Inflammatory macrophage (primary cell): ENCODE measurements at regions not wholly inside any gene's neighbourhood (a gene's known extent, or its start where the extent isn't known, plus 50 kb on each side); places are given as distances from the start of the nearest gene placed in this dataset.
"Not testable (repeated sequence)": the region's sequence is repeated elsewhere in the genome, so short reads cannot be mapped to it uniquely, and the experiment has no call there.

ENCODE experiments used
- DNase-seq, 2 donors: peaks; one replicate each; pipeline ENCODE4 v3.0.0-alpha.2; 2020 to 2022

GRCh38 chr9:82052081-82052480, 63.5 kb downstream of the SPATA31D1 start:
- DNase-seq: no peak

- DNase-seq: no peak
Measured at GRCh38 chr9:82054264-82055015, 65.9 kb downstream of the SPATA31D1 start.

- no peak for DNase-seq
Measured at GRCh38 chr9:82057805-82058204, 69.2 kb downstream of the SPATA31D1 start.

DNA sequence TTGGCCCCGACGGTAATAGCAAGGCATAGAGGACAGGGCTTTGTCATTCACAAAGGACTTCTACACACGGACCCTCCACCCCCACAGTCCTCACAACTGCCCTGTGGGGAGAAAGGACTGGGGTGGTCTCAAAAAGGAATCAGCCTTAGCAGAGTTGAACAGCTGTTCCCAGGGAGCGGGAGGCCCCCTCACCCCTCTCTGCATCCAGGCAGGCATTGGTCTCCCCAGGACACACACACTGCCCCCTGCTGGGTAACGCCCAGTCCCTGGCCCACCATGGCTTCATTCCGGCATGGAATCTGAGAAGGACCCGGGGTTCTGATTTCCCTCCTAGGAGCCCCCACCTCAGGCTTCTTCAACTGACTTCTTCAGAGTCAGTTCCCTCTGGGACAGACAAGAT, 73.2 kb downstream of the SPATA31D1 start:
- DNase-seq: not testable (repeated sequence)

DNA sequence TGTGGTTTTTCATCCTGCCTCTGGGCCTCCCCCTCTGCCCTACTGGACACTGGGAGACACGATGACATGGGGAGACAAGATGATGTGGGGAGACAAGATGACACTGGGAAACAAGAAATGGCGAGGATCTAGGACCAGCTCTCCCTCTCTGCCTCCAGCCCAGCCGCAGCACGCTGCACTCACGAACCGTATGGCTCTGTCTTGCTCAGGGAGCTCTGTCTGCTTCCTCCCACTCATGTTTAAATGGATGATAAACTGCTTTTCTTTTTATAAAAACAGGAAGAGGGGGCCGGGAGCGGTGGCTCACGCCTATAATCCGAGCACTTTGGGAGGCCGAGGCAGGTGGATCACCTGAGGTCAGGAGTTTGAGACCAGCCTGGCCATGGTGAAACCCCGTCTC, 73.7 kb downstream of the SPATA31D1 start:
- DNase-seq: no peak

DNA sequence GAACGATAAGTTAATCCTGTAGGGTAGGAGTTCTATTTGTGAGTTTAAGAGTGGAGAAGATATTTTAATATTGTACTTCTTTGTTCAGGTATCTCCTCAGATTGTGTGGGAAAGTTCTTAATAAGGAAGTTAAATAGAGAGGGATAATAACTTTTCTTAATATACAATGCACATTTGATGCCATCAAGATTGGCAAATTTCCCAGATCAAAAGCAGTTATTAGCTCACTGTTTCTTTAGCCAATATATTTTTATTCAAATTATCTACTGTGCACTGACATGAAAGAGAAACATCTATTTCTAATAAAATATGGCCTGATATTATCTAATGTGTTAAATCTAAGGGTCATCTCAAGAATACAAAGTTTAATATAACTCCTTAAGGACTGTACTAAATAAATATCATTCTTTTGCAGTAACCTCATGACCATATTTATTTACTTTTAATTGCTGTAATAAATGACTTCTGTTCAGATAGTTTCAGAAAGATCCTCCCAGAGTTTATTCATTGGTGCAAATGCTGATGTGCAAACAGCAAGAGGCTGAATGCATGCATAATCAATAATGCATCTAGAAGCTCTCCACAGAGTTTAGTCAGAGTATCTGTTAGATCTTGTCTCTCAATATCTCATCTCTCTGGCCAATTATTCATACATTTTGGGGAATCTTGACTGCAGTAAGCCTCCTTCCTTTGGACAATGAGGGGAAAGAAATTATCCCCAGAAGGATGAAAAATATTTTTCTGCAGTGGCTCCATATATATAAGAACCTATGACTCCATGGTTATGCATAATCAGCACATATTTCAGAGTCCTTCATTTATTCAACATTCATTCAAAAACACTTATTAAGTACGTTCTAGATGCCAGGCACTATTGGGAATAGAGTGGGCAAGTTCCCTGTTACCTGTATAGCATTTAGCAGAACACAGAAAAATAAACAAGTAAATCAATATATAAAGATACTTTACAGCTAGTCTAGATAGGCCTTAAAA, 85.3 kb downstream of the SPATA31D1 start:
- no peak for DNase-seq

- no peak for DNase-seq
Measured at GRCh38 chr9:82080265-82080664, 91.7 kb downstream of the SPATA31D1 start.

GRCh38 chr9:82081496-82081895, 92.9 kb downstream of the SPATA31D1 start:
- no peak for DNase-seq

- DNase-seq: no peak
Measured at GRCh38 chr9:82082563-82082962, 94.0 kb downstream of the SPATA31D1 start.

DNA sequence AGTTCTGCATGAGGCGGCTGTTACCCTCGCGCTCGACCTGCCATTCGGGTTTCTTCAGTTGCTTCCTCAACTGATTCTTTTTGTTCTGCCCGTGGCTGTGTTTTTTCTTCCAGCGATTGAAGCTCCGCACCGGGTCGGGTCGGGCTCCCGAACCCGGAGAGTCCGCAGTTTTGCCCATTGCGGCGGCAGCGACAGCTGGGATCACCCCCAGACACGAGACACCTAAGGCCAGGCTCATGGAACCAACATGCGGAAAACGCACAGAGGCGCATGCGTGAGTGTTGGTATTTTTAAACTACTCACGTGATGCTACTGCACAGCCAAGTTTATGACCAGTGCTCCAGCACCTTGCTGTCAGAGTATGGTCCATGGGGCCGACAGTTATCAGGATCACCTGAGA, 100.0 kb downstream of the SPATA31D1 start:
- no peak for DNase-seq

GRCh38 chr9:82090046-82090445, 101.5 kb downstream of the SPATA31D1 start:
- no peak for DNase-seq

- no peak for DNase-seq
Measured at GRCh38 chr9:82091100-82091499, 102.5 kb downstream of the SPATA31D1 start.

DNA sequence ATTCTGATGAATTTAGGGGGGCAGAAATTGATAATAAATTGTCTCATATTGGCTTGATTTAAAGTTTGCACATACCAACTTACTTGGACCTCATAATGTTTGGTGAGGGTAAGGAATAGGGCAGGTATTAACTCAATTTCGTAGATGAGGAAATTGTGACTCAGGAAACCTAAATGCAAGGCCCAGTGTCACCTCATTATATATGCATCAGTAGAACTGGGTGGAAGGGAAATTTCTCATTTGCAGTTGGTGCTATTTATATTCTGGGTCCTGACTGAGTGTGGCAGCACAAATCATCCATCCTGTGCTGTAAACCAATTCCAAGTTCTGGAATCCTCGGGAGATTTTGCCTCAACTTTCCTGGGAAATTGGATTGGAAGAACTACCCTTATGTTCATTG, 103.0 kb downstream of the SPATA31D1 start:
- DNase-seq: no peak

GRCh38 chr9:82101475-82101874, 112.9 kb downstream of the SPATA31D1 start:
- no peak for DNase-seq

- no peak for DNase-seq
Measured at GRCh38 chr9:82104252-82104651, 115.7 kb downstream of the SPATA31D1 start.

GRCh38 chr9:82105729-82106128, 117.2 kb downstream of the SPATA31D1 start:
- DNase-seq: no peak

GRCh38 chr9:82106536-82106935, 118.0 kb downstream of the SPATA31D1 start:
- DNase-seq: no peak

DNA sequence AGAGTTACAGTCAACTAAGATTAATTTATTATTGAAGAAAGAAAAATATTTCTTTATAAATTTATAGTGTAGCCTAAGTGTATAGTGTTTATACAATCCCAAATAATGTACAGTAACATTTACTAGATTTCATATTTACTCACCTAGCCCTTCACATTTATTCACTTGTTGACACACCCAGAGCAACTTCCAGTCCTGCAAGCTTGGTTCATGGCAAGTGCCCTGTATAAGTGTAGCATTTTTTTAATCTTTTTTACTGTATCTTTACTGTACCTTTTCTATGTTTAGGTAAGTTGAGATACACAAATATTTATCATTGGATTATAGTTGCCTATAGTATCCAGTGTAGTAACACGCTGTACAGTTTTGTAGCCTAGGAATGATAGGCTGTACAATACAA, 119.9 kb downstream of the SPATA31D1 start:
- DNase-seq: no peak

- no peak for DNase-seq
Measured at GRCh38 chr9:82108941-82109340, 120.4 kb downstream of the SPATA31D1 start.

DNA sequence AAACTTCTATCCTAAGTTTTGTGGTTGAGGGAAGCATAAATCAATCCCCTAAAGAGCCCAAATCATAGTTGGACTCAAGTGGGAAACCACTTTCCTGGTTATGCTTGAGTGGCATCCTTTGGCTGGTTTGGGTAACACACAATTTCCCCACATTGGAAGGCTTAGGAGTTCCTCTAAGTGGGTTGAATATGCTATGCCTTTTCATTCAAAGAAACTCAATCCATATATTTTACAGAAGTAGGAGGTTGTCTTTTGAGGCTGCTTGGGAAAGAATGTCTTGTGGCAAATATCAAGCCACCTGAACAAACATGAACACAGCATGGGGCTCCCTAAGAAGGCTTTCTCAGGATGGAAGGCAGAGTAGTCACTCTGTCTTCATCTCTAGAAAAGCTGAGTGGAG, 121.1 kb downstream of the SPATA31D1 start:
- DNase-seq: no peak

GRCh38 chr9:82110881-82111280, 122.3 kb downstream of the SPATA31D1 start:
- DNase-seq: peak; percentile 38 to 54

DNA sequence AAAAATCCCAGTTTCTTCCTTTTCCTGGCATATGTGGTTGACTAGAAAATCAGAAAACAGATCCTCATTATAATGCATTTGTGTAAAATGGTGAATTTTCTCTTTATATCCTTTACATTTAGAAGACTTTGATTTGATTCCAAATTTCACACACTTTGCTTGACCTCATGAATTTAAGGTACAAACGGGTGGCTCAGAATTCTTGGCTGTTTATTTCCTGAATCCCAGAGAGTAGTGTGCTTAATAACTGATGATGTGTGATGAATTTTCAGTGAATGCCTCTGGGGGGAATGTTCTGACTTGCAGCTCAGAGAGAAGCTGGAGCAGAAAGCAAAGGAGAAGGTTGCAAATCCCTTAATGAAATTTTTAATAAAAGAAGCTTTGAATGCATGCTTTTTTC, 126.8 kb downstream of the SPATA31D1 start:
- DNase-seq: no peak

GRCh38 chr9:82115900-82116299, 127.3 kb downstream of the SPATA31D1 start:
- DNase-seq: peak in 1 of 2 donors; percentile 15

GRCh38 chr9:82116556-82116955, 128.0 kb downstream of the SPATA31D1 start:
- no peak for DNase-seq
